HepG2 (cell line): ENCODE measurements at regions not wholly inside any gene's neighbourhood (a gene's known extent, or its start where the extent isn't known, plus 50 kb on each side); places are given as distances from the start of the nearest gene placed in this dataset.

Source experiments
- ATAC-seq: fragments of 200-7000 bp; cut with Tn5 transposase; 3 replicates; pipeline ENCODE4 v1.9.1; 2020; ENCODE audit warnings: mild to moderate bottlenecking, moderate library complexity
- BruUV-seq: library from RNA; stranded (reverse); fragments of 400-500 nt; replicated peaks from 2 replicates; lab custom pipeline; 2021; lab: Mats Ljungman, UMichigan
- CTCF ChIA-PET: fragments of 300-600 bp; formaldehyde crosslinking; extraction: SDS; loops from one replicate; lab custom pipeline; 2021; ENCODE audit warnings: low total read pairs, inconsistent platforms, low intra/inter-chr PET ratio; lab: Yijun Ruan, JAX
- POLR2A ChIA-PET: fragments of 350-600 bp; sonication (Branson Sonifier 250); formaldehyde crosslinking; loops from one replicate; lab custom pipeline; 2020; ENCODE audit warnings: antibody characterized with exemption, inconsistent platforms; lab: Yijun Ruan, JAX
- DNase-seq: peaks from one replicate; pipeline ENCODE4 v3.0.0-alpha.2; 2015; ENCODE audit warnings: low spot score
- FAIRE-seq: peaks from 3 replicates; lab custom pipeline; 2011; peaks lifted over from hg19 to GRCh38; lab: Jason Lieb, UNC
- H2AFZ ChIP-seq: one replicate; pipeline ENCODE4 v1.6.1; 2011; ENCODE audit warnings: low read length, inconsistent platforms
- H3K27ac ChIP-seq: fragments of 300-600 bp; 3 replicates; pipeline ENCODE4 v1.8.0; 2011; ENCODE audit warnings: mixed run types, mild to moderate bottlenecking, mixed read lengths, low read length, inconsistent platforms; ENCODE audit not compliant: insufficient read depth; ENCODE audit errors: extremely low read length
- H3K27me3 ChIP-seq, 2 experiments: fragments of 200-600 bp in 1 of 2; 2 replicates in 1 of 2; 3 replicates in 1 of 2; pipeline versions ENCODE4 v1.6.0 to v1.8.0; 2011; ENCODE audit warnings: low read length in 2 of 2, mild to moderate bottlenecking in 2 of 2, moderate library complexity in 2 of 2, inconsistent platforms in 1 of 2; ENCODE audit not compliant: insufficient read depth in 2 of 2, control insufficient read depth in 1 of 2
- H3K36me3 ChIP-seq, 2 experiments: fragments of 200-600 bp in 1 of 2; replicated peaks in 1 of 2; 2 replicates in 1 of 2; 3 replicates in 1 of 2; pipeline versions ENCODE4 v1.5.1 to v1.8.0; 2011; ENCODE audit warnings: low read length in 2 of 2, inconsistent platforms in 1 of 2; ENCODE audit not compliant: insufficient read depth in 2 of 2, control insufficient read depth in 1 of 2
- H3K4me1 ChIP-seq: 2 replicates; pipeline ENCODE4 v1.5.1; 2012; ENCODE audit warnings: low read length, inconsistent platforms; ENCODE audit not compliant: insufficient read depth
- H3K4me2 ChIP-seq: 2 replicates; pipeline ENCODE4 v1.6.0; 2011; ENCODE audit warnings: low read depth, low read length, inconsistent platforms
- H3K4me3 ChIP-seq, 3 experiments: fragments of 200-600 bp in 1 of 3; sonication (generic), shearing (Covaris generic) in 1 of 3; replicated peaks in 1 of 3; 2 replicates each; pipeline ENCODE4 v1.5.1; 2011 to 2016; ENCODE audit warnings: low read length in 3 of 3, inconsistent platforms in 2 of 3, low read depth in 2 of 3, mild to moderate bottlenecking in 2 of 3, control low read depth in 1 of 3, mixed read lengths in 1 of 3; ENCODE audit not compliant: insufficient read depth in 1 of 3
- H3K79me2 ChIP-seq: one replicate; pipeline ENCODE4 v1.6.1; 2011; ENCODE audit warnings: low read length, inconsistent platforms; ENCODE audit not compliant: insufficient read depth
- H3K9ac ChIP-seq: 2 replicates; pipeline ENCODE4 v1.6.0; 2011; ENCODE audit warnings: mild to moderate bottlenecking, low read depth, low read length, inconsistent platforms; ENCODE audit not compliant: insufficient read depth
- H3K9me3 ChIP-seq: 2 replicates; pipeline ENCODE4 v1.5.1; 2012; ENCODE audit warnings: mild to moderate bottlenecking, low read length
- H4K20me1 ChIP-seq: 2 replicates; pipeline ENCODE4 v1.6.0; 2011; ENCODE audit warnings: inconsistent platforms, mild to moderate bottlenecking, low read length, moderate library complexity; ENCODE audit not compliant: insufficient read depth
- ATRX ChIP-seq: sonication (generic); formaldehyde crosslinking; IDR thresholded peaks from 2 replicates; pipeline ENCODE4 v1.4.0; 2020; ENCODE audit warnings: missing genetic modification reagents, borderline replicate concordance
- CREM ChIP-seq, 2 experiments: sonication (generic) in 1 of 2; formaldehyde crosslinking in 1 of 2; IDR thresholded peaks; 2 replicates each; pipeline versions ENCODE4 v1.4.0 to v1.6.1; 2016 to 2020; ENCODE audit warnings: antibody characterized with exemption in 1 of 2, mild to moderate bottlenecking in 1 of 2, missing genetic modification reagents in 1 of 2
- DNMT3B ChIP-seq: conservative IDR thresholded peaks from 2 replicates; pipeline ENCODE4 v1.6.1; 2016; ENCODE audit warnings: missing biosample characterization, control low read depth
- EHMT2 ChIP-seq: fragments of 200-600 bp; sonication (generic); IDR thresholded peaks from 2 replicates; pipeline ENCODE4 v1.7.0; 2017; ENCODE audit warnings: antibody characterized with exemption, low read depth, low read length, borderline replicate concordance
- ETV5 ChIP-seq: IDR thresholded peaks from 2 replicates; pipeline ENCODE4 v1.6.1; 2018; ENCODE audit warnings: missing biosample characterization, missing genetic modification reagents, inconsistent platforms, borderline replicate concordance
- GPN1 ChIP-seq: sonication (generic); formaldehyde crosslinking; IDR thresholded peaks from 2 replicates; pipeline ENCODE4 v1.5.1; 2020; ENCODE audit warnings: missing genetic modification reagents, borderline replicate concordance
- JUN ChIP-seq: sonication (generic); formaldehyde crosslinking; IDR thresholded peaks from 2 replicates; pipeline ENCODE4 v1.4.0; 2020; ENCODE audit warnings: mild to moderate bottlenecking, missing genetic modification reagents
- NFE2L1 ChIP-seq: sonication (generic); formaldehyde crosslinking; IDR thresholded peaks from 2 replicates; pipeline ENCODE4 v1.4.0; 2020; ENCODE audit warnings: missing genetic modification reagents, mild to moderate bottlenecking, borderline replicate concordance
- POLR2G ChIP-seq: fragments of 200-400 bp; formaldehyde crosslinking; IDR thresholded peaks from 2 replicates; pipeline ENCODE4 v1.6.1; 2018; ENCODE audit warnings: mild to moderate bottlenecking, low read depth, low read length, moderate library complexity
- SNAPC5 ChIP-seq: sonication (generic); formaldehyde crosslinking; IDR thresholded peaks from 2 replicates; pipeline ENCODE4 v1.8.1; 2023; ENCODE audit warnings: mild to moderate bottlenecking, missing genetic modification reagents, borderline replicate concordance
- TBX2 ChIP-seq: sonication (generic); formaldehyde crosslinking; IDR thresholded peaks from 2 replicates; pipeline ENCODE4 v1.5.0; 2020; ENCODE audit warnings: missing genetic modification reagents, mild to moderate bottlenecking, borderline replicate concordance
- THAP8 ChIP-seq: sonication (generic); formaldehyde crosslinking; IDR thresholded peaks from 2 replicates; pipeline ENCODE4 v1.5.1; 2020; ENCODE audit warnings: missing genetic modification reagents, mild to moderate bottlenecking, borderline replicate concordance
- YEATS2 ChIP-seq: sonication (generic); formaldehyde crosslinking; IDR thresholded peaks from 2 replicates; pipeline ENCODE4 v1.4.0; 2020; ENCODE audit warnings: missing genetic modification reagents, borderline replicate concordance
- ZBED4 ChIP-seq: sonication (generic); formaldehyde crosslinking; IDR thresholded peaks from 2 replicates; pipeline ENCODE4 v1.4.0; 2020; ENCODE audit warnings: missing genetic modification reagents, borderline replicate concordance
- ZBTB43 ChIP-seq: sonication (generic); formaldehyde crosslinking; conservative IDR thresholded peaks from 2 replicates; pipeline ENCODE4 v1.4.0; 2020; ENCODE audit warnings: missing genetic modification reagents
- ZNF414 ChIP-seq: sonication (generic); formaldehyde crosslinking; IDR thresholded peaks from 2 replicates; pipeline ENCODE4 v1.5.0; 2020; ENCODE audit warnings: missing genetic modification reagents
- ZNF747 ChIP-seq: sonication (generic); formaldehyde crosslinking; IDR thresholded peaks from 2 replicates; pipeline ENCODE4 v1.8.1; 2023; ENCODE audit warnings: missing genetic modification reagents, mild to moderate bottlenecking, borderline replicate concordance
- WGBS: methylation state at CpG from one replicate; pipeline ENCODE4 v1.1.6; 2017; ENCODE audit warnings: low lambda C conversion rate; 5-methylcytosine and 5-hydroxymethylcytosine counted together
- in situ Hi-C: cut with HindIII; loops from 2 replicates; pipeline ENCODE4 v1.10.0; 2017; ENCODE audit warnings: low pct_unique_long_range_greater_than_20kb; ENCODE audit not compliant: extremely low pct_ligation_motif_present
- intact Hi-C: fragments of 100-400 bp; cut with micrococcal nuclease; formaldehyde crosslinking; loops from one replicate; pipeline ENCODE4 v1.10.0; 2022; ENCODE audit not compliant: unreplicated experiment

- TF ChIP-seq CREM (IDR thresholded peaks at IDR 0.05), result no peak
- no peak for TF ChIP-seq CREM (CRISPR knock-in tag; IDR thresholded peaks at IDR 0.05)
Observed at GRCh38 chr3:17836919-17837318, 94.5 kb upstream of the TBC1D5 start (continued).

- Histone ChIP-seq H4K20me1 (no peaks in the 10 kb centered on the region), H3K4me3 (no peak overlapping the region), H3K79me2 (no peaks in the 10 kb centered on the region), H3K36me3 (no peaks in the 10 kb centered on the region), H3K4me1 (no peaks in the 10 kb centered on the region), H2AFZ (no peak overlapping the region), H3K4me2 (no peak overlapping the region), H3K27me3 (0 out of 5 replicates have a peak, but pooled peaks cover 0 to 2% of the 10 kb centered on the region in 2 experiments), H3K9ac (no peak overlapping the region), H3K27ac (no peak overlapping the region), H3K9me3 (no peaks in the 10 kb centered on the region)
- no peak for ATAC-seq
- no TSS peak for BruUV-seq
- no peak for FAIRE-seq
- under 1% methylated on average over 3 of the region's 3 CpGs for WGBS
- DNase-seq, result no peak
- POLR2A ChIA-PET, result no interaction called here
- CTCF ChIA-PET, result no interaction called here
- intact Hi-C loops, result no loop called here
- in situ Hi-C loops, result loop anchor here (10.0 to 25.0 kb wide), 4 partner anchors 191 to 1249 kb away; no protein-coding TSS in a partner anchor
- TF ChIP-seq YEATS2 (CRISPR knock-in tag) (no peak), NFE2L1 (CRISPR knock-in tag) (no peak), POLR2G (no peak), DNMT3B (CRISPR knock-in tag) (no peak), SNAPC5 (no peak), ZBTB43 (CRISPR knock-in tag) (no peak), GPN1 (CRISPR knock-in tag) (no peak), THAP8 (no peak), JUN (CRISPR knock-in tag) (no peak), ETV5 (no peak), ATRX (CRISPR knock-in tag) (no peak), ZNF747 (CRISPR knock-in tag) (no peak), ZBED4 (CRISPR knock-in tag) (no peak), TBX2 (CRISPR knock-in tag) (no peak), EHMT2 (no peak), ZNF414 (CRISPR knock-in tag) (no peak)
Observed at GRCh38 chr3:17836092-17836491, 93.7 kb upstream of the TBC1D5 start.
